ENCODE measurements at regions not wholly inside any gene's neighbourhood (a gene's known extent, or its start where the extent isn't known, plus 50 kb on each side); places are given as distances from the start of the nearest gene placed in this dataset.

DNA sequence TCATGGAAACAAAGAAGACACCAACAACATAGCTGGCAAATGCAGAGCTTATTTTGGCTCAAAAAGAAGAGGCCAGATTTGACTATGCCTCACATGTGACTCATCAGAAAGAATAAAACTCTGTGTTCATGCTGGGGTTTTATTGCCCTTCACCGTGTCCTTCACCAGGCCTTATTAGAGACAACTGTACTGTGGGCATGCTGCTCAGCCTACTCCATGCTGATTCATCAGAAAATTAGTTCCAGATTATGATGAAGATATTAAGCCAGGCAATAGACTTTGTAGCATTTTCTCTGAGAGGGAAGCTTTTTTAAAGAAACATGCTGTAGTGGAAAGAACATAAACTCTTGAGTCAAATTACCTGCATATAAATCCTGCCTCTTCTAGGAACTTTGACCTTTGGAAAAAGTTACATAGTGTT, 89.8 kb downstream of the CYB561 start:
- TF ChIP-seq NFIC (IDR thresholded peaks at IDR 0.05): no peak
- no peak for TF ChIP-seq USF1 (IDR thresholded peaks at IDR 0.05)
- no peak for TF ChIP-seq CEBPB (IDR thresholded peaks at IDR 0.05)
- no peak for TF ChIP-seq RAD21 (IDR thresholded peaks at IDR 0.05; ENCODE audit: low read depth)
- TF ChIP-seq, protein P1, sequence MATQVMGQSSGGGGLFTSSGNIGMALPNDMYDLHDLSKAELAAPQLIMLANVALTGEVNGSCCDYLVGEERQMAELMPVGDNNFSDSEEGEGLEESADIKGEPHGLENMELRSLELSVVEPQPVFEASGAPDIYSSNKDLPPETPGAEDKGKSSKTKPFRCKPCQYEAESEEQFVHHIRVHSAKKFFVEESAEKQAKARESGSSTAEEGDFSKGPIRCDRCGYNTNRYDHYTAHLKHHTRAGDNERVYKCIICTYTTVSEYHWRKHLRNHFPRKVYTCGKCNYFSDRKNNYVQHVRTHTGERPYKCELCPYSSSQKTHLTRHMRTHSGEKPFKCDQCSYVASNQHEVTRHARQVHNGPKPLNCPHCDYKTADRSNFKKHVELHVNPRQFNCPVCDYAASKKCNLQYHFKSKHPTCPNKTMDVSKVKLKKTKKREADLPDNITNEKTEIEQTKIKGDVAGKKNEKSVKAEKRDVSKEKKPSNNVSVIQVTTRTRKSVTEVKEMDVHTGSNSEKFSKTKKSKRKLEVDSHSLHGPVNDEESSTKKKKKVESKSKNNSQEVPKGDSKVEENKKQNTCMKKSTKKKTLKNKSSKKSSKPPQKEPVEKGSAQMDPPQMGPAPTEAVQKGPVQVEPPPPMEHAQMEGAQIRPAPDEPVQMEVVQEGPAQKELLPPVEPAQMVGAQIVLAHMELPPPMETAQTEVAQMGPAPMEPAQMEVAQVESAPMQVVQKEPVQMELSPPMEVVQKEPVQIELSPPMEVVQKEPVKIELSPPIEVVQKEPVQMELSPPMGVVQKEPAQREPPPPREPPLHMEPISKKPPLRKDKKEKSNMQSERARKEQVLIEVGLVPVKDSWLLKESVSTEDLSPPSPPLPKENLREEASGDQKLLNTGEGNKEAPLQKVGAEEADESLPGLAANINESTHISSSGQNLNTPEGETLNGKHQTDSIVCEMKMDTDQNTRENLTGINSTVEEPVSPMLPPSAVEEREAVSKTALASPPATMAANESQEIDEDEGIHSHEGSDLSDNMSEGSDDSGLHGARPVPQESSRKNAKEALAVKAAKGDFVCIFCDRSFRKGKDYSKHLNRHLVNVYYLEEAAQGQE (IDR thresholded peaks at IDR 0.05; ENCODE audit: low read depth): no peak
- no peak for TF ChIP-seq EGR1 (IDR thresholded peaks at IDR 0.05)
- TF ChIP-seq EP300 (IDR thresholded peaks at IDR 0.05; ENCODE audit: borderline replicate concordance): no peak
- TF ChIP-seq TCF12 (IDR thresholded peaks at IDR 0.05; ENCODE audit: low read depth): no peak
- TF ChIP-seq, protein P2, sequence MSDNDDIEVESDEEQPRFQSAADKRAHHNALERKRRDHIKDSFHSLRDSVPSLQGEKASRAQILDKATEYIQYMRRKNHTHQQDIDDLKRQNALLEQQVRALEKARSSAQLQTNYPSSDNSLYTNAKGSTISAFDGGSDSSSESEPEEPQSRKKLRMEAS (IDR thresholded peaks at IDR 0.05): no peak
- TF ChIP-seq YY1 (IDR thresholded peaks at IDR 0.05; ENCODE audit: low read depth): no peak
- TF ChIP-seq CREB1 (IDR thresholded peaks at IDR 0.05; ENCODE audit: low read depth): no peak
- TF ChIP-seq TEAD4 (IDR thresholded peaks at IDR 0.05): no peak
- TF ChIP-seq TAF1 (IDR thresholded peaks at IDR 0.05; ENCODE audit: low read depth): no peak
